ENCODE measurements at regions not wholly inside any gene's neighbourhood (a gene's known extent, or its start where the extent isn't known, plus 50 kb on each side); places are given as distances from the start of the nearest gene placed in this dataset.

- TF ChIP-seq EZH2 (IDR thresholded peaks at IDR 0.05) (no peak), POLR2AphosphoS5 (IDR thresholded peaks at IDR 0.05; ENCODE audit: borderline replicate concordance, low read depth, low read length) (no peak)
Observed at GRCh38 chr7:25319707-25320106, 91.4 kb upstream of the NPVF start.

All from SK-N-MC (cell line).